B cell (primary cell): ENCODE measurements at regions not wholly inside any gene's neighbourhood (a gene's known extent, or its start where the extent isn't known, plus 50 kb on each side); places are given as distances from the start of the nearest gene placed in this dataset.

ENCODE experiments used
- ATAC-seq: fragments of 200-7000 bp; cut with Tn5 transposase; one replicate; pipeline ENCODE4 v1.10.0; 2021; ENCODE audit warnings: low read depth, mild to moderate bottlenecking, moderate number of reproducible peaks, moderate library complexity
- CTCF ChIA-PET: fragments of 350-600 bp; sonication (Branson Sonifier 250); formaldehyde crosslinking; loops from one replicate; lab custom pipeline; 2021; ENCODE audit warnings: antibody characterized with exemption, inconsistent platforms; lab: Charles Lee
- POLR2A ChIA-PET: fragments of 350-600 bp; sonication (Branson Sonifier 250); formaldehyde crosslinking; loops from one replicate; lab custom pipeline; 2021; ENCODE audit warnings: antibody characterized with exemption; lab: Charles Lee
- DNase-seq: peaks from one replicate; pipeline ENCODE4 v3.0.0; 2013
- H2AFZ ChIP-seq: 2 replicates; pipeline ENCODE4 v1.6.1; 2012; ENCODE audit warnings: mild to moderate bottlenecking, low read depth, low read length; ENCODE audit not compliant: insufficient read depth, poor library complexity, severe bottlenecking
- H3K27ac ChIP-seq, 2 donors: 1 replicate in 1 of 2; 2 replicates in 1 of 2; pipeline ENCODE4 v1.5.1; 2012 to 2013; ENCODE audit warnings: low read length in 2 of 2, mild to moderate bottlenecking in 2 of 2, moderate library complexity in 1 of 2
- H3K27me3 ChIP-seq, 4 experiments: fragments of 200-600 bp in 1 of 4; sonication (generic) in 1 of 4; replicated peaks in 1 of 4; 1 replicate in 2 of 4; 2 replicates in 2 of 4; pipeline versions ENCODE4 v1.6.1 to v1.7.0; 2013 to 2016; ENCODE audit warnings: low read length in 3 of 4, mild to moderate bottlenecking in 2 of 4, mixed read lengths in 1 of 4, moderate library complexity in 1 of 4; ENCODE audit not compliant: insufficient read depth in 4 of 4, control insufficient read depth in 3 of 4; ENCODE audit errors: control extremely low read depth in 1 of 4
- H3K36me3 ChIP-seq, 2 experiments: replicated peaks in 1 of 2; 1 replicate in 1 of 2; 2 replicates in 1 of 2; pipeline versions ENCODE4 v1.6.1 to v1.7.1; 2013; ENCODE audit warnings: low read length in 1 of 2; ENCODE audit not compliant: insufficient read depth in 2 of 2, control insufficient read depth in 1 of 2; ENCODE audit errors: control extremely low read depth in 1 of 2, extremely low read depth in 1 of 2
- H3K4me1 ChIP-seq, 2 donors: fragments of 200-600 bp in 1 of 2; sonication (generic) in 1 of 2; 1 replicate in 1 of 2; 2 replicates in 1 of 2; pipeline versions ENCODE4 v1.5.1 to v1.6.1; 2013 to 2017; ENCODE audit warnings: low read length in 2 of 2; ENCODE audit not compliant: control insufficient read depth in 2 of 2, insufficient read depth in 2 of 2
- H3K4me2 ChIP-seq: replicated peaks from 2 replicates; pipeline ENCODE3; 2012; ENCODE audit warnings: mild to moderate bottlenecking, low read depth, low read length; ENCODE audit not compliant: poor library complexity, severe bottlenecking
- H3K4me3 ChIP-seq, 5 experiments: fragments of 200-600 bp in 1 of 5; sonication (generic) in 1 of 5; 1 replicate in 3 of 5; 2 replicates in 2 of 5; pipeline versions ENCODE4 v1.5.1 to v1.7.0; 2011 to 2016; ENCODE audit warnings: low read length in 4 of 5, mild to moderate bottlenecking in 4 of 5, low read depth in 2 of 5, control low read depth in 1 of 5, moderate library complexity in 1 of 5; ENCODE audit not compliant: insufficient read depth in 1 of 5; ENCODE audit errors: control extremely low read depth in 1 of 5, extremely low read depth in 1 of 5
- H3K79me2 ChIP-seq: fragments of 200-600 bp; sonication (generic); one replicate; pipeline ENCODE4 v1.6.0; 2016; ENCODE audit warnings: low read length; ENCODE audit not compliant: control insufficient read depth, insufficient read depth
- H3K9ac ChIP-seq: fragments of 200-600 bp; sonication (generic); 2 replicates; pipeline ENCODE4 v1.6.1; 2017; ENCODE audit warnings: mild to moderate bottlenecking, low read length, moderate library complexity
- H3K9me3 ChIP-seq, 3 donors: one replicate each; pipeline versions ENCODE4 v1.6.1 to v1.7.1; 2013; ENCODE audit warnings: low read length in 2 of 3; ENCODE audit not compliant: control insufficient read depth in 2 of 3, insufficient read depth in 1 of 3; ENCODE audit errors: control extremely low read depth in 1 of 3
- H4K20me1 ChIP-seq: 2 replicates; pipeline ENCODE4 v1.6.0; 2012; ENCODE audit warnings: mild to moderate bottlenecking, low read length; ENCODE audit not compliant: insufficient read depth, control insufficient read depth, poor library complexity, severe bottlenecking
- H3K27ac Mint-ChIP-seq: one replicate; pipeline ENCODE4 v1.8.0; 2021; ENCODE audit warnings: mixed read lengths
- H3K27me3 Mint-ChIP-seq: one replicate; pipeline ENCODE4 v1.8.0; 2021; ENCODE audit warnings: mixed read lengths
- H3K4me1 Mint-ChIP-seq: one replicate; pipeline ENCODE4 v1.8.0; 2021; ENCODE audit warnings: mixed read lengths
- H3K4me3 Mint-ChIP-seq: one replicate; pipeline ENCODE4 v1.8.0; 2021; ENCODE audit warnings: mixed read lengths
- H3K9me3 Mint-ChIP-seq: one replicate; pipeline ENCODE4 v1.8.0; 2022; ENCODE audit warnings: mixed read lengths; ENCODE audit not compliant: insufficient read depth
- CTCF ChIP-seq: fragments of 200-600 bp; IDR thresholded peaks from one replicate; pipeline ENCODE4 v1.8.0; 2022; ENCODE audit warnings: antibody characterized with exemption, mild to moderate bottlenecking
- EZH2 ChIP-seq: IDR thresholded peaks from 2 replicates; pipeline ENCODE4 v1.6.1; 2012; ENCODE audit warnings: borderline replicate concordance, low read depth, mild to moderate bottlenecking, moderate library complexity, low read length; ENCODE audit not compliant: insufficient read depth, poor library complexity, severe bottlenecking
- WGBS: methylation state at CpG from one replicate; pipeline ENCODE4 v1.1.5; 2013; ENCODE audit warnings: missing lambda C conversion rate; ENCODE audit not compliant: insufficient coverage; 5-methylcytosine and 5-hydroxymethylcytosine counted together
- intact Hi-C: fragments of 100-400 bp; cut with micrococcal nuclease; formaldehyde crosslinking; loops from one replicate; pipeline ENCODE4 v1.10.0; 2022

- Histone ChIP-seq H4K20me1 (no peaks in the 10 kb centered on the region), H3K4me1 (no peaks in the 10 kb centered on the region), H3K79me2 (no peaks in the 10 kb centered on the region), H3K4me2 (no peak overlapping the region), H3K4me3 (no peak overlapping the region), H2AFZ (no peak overlapping the region), H3K9me3 (no peaks in the 10 kb centered on the region), H3K36me3 (no peaks in the 10 kb centered on the region), H3K27me3 (peaks cover 0 to 5% (median 1%) of the 10 kb centered on the region in 4 experiments), H3K9ac (no peak overlapping the region), H3K27ac (no peak overlapping the region)
- ChIA-PET CTCF (no interaction called here), POLR2A (no interaction called here)
- H3K4me3 Mint-ChIP-seq, result no peak overlapping the region
- H3K27me3 Mint-ChIP-seq, result peaks cover 22% of the 10 kb centered on the region
- no peak overlapping the region for H3K27ac Mint-ChIP-seq
- intact Hi-C loops, result no loop called here
- no peaks in the 10 kb centered on the region for H3K9me3 Mint-ChIP-seq
- H3K4me1 Mint-ChIP-seq, result no peaks in the 10 kb centered on the region
- TF ChIP-seq EZH2, result no peak
- TF ChIP-seq CTCF, result no peak
- no peak for DNase-seq
- no peak for ATAC-seq
- WGBS, result 95% methylated on average over 6 of the region's 8 CpGs
Measured at GRCh38 chr15:101568309-101568708, 78.8 kb upstream of the PCSK6 start.

- CTCF ChIA-PET, result no interaction called here
- no peak overlapping the region for H3K27ac Mint-ChIP-seq
- H3K27me3 Mint-ChIP-seq, result peaks cover 22% of the 10 kb centered on the region
Measured at GRCh38 chr15:101566748-101567488, 77.4 kb upstream of the PCSK6 start.

More at GRCh38 chr15:101566748-101567488, 77.4 kb upstream of the PCSK6 start:
- no peaks in the 10 kb centered on the region for H3K4me1 ChIP-seq
- H3K4me2 ChIP-seq, result no peak overlapping the region
- Mint-ChIP-seq H3K4me1 (no peaks in the 10 kb centered on the region), H3K9me3 (no peaks in the 10 kb centered on the region), H3K4me3 (no peak overlapping the region)
- H3K79me2 ChIP-seq, result no peaks in the 10 kb centered on the region
- no peaks in the 10 kb centered on the region for H3K9me3 ChIP-seq
- WGBS, result 94% methylated on average over 9 of the region's 14 CpGs
- ATAC-seq, result no peak
- H3K4me3 ChIP-seq, result no peak overlapping the region
- H3K36me3 ChIP-seq, result no peaks in the 10 kb centered on the region
- no peak for DNase-seq
- intact Hi-C loops, result no loop called here
- H3K9ac ChIP-seq, result no peak overlapping the region
- POLR2A ChIA-PET, result no interaction called here
- no peak overlapping the region for H2AFZ ChIP-seq
- no peak for TF ChIP-seq EZH2
- TF ChIP-seq CTCF, result no peak
- H4K20me1 ChIP-seq, result no peaks in the 10 kb centered on the region
- H3K27ac ChIP-seq, result no peak overlapping the region
- peaks cover 0 to 5% (median 1%) of the 10 kb centered on the region in 4 experiments for H3K27me3 ChIP-seq
